ENCODE measurements at regions not wholly inside any gene's neighbourhood (a gene's known extent, or its start where the extent isn't known, plus 50 kb on each side); places are given as distances from the start of the nearest gene placed in this dataset.

DNA sequence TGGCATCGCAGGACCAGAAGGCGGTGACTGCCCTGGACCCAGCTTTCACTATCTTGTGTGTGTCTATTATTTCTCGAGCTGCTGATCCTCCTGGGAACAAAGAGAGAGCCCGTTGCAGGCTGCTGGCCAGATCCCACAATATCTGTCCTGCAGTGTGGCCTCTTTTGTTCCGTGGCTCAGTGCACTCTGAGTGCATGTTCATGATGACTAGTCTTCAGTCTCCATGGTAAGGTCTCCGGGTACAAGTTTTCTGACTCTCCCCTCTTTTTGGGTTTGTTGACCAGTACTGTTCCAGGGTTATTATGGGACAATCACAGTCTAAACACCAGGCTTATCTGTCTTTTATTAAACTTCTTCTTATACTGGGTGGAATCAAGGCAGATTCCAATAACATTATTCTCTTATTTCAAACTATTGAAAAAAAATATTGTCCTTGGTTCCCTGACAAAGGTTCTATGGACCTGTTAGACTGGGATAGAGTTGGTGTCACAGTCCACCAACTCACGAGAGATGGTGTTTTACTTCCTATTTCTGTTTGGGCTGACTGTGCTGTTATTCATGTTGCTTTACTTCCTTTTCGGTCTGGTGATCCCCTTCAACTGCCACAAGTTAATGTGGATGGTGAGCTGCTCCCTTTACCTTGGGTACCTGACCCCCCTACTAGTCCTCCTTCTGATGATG, 192.9 kb upstream of the ALG10B start:
- H3K27me3 ChIP-seq (ENCODE audit: control insufficient read depth, insufficient read depth, low read length) = no peaks in the 10 kb centered on the region
- peaks cover 6% of the 10 kb centered on the region; the same call in 1 of the 2 replicates for H3K9me3 ChIP-seq (ENCODE audit: control insufficient read depth, insufficient read depth, low read length)
- no peak for DNase-seq (ENCODE audit: low read depth, low spot score)
- H3K4me3 ChIP-seq (ENCODE audit: low read depth, low read length) = no peak overlapping the region
- ChIA-PET POLR2A (no interaction called here), CTCF (no interaction called here)
- H3K27ac ChIP-seq (ENCODE audit: low read depth, low read length) = no peak overlapping the region
- TF ChIP-seq, protein P1, sequence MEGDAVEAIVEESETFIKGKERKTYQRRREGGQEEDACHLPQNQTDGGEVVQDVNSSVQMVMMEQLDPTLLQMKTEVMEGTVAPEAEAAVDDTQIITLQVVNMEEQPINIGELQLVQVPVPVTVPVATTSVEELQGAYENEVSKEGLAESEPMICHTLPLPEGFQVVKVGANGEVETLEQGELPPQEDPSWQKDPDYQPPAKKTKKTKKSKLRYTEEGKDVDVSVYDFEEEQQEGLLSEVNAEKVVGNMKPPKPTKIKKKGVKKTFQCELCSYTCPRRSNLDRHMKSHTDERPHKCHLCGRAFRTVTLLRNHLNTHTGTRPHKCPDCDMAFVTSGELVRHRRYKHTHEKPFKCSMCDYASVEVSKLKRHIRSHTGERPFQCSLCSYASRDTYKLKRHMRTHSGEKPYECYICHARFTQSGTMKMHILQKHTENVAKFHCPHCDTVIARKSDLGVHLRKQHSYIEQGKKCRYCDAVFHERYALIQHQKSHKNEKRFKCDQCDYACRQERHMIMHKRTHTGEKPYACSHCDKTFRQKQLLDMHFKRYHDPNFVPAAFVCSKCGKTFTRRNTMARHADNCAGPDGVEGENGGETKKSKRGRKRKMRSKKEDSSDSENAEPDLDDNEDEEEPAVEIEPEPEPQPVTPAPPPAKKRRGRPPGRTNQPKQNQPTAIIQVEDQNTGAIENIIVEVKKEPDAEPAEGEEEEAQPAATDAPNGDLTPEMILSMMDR (IDR thresholded peaks at IDR 0.05; ENCODE audit: low read depth, low read length) = no peak

DNA sequence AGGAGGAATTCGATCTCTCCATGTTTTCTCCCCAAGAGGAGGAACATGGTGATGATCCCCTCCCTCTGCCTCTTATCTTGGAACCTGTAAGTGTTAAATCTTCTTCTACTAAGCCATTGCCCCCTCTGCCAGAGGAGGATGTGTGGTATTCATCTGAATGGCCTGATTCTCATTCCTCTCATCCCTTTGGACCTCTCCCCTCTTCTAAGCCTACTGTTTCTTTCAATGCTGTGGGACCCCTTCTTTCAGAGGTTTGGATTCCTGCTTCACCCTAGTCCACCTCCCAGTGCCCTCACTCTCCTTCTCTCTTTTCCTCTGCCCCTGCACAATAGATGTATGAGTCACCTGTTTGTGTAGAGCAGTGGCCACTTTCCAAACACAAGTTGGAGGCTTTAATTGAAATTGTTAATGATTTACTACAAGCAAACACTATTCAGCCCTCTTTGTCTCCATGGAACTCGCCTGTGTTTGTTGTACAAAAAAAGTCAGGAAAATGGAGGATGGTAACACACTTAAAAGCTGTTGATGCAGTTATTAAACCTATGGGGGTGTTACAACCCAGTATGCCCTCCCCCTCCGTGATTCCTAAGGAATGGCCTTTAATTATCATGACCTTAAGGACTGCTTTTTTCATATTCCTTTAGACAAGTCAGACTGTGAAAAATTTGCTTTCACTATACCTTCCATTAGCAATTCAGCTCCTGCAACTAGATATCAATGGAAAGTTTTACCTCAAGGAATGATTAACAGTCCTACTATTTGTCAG, 192.1 kb upstream of the ALG10B start:
- TF ChIP-seq, protein P1 (IDR thresholded peaks at IDR 0.05; ENCODE audit: low read depth, low read length) = no peak
- ChIA-PET POLR2A (no interaction called here), CTCF (no interaction called here)
- Histone ChIP-seq H3K9me3 (ENCODE audit: control insufficient read depth, insufficient read depth, low read length) (peaks cover 6% of the 10 kb centered on the region; the same call in 1 of the 2 replicates), H3K27me3 (ENCODE audit: control insufficient read depth, insufficient read depth, low read length) (no peaks in the 10 kb centered on the region), H3K4me3 (ENCODE audit: low read depth, low read length) (no peak overlapping the region), H3K27ac (ENCODE audit: low read depth, low read length) (no peak overlapping the region)
- no peak for DNase-seq (ENCODE audit: low read depth, low spot score)

DNA sequence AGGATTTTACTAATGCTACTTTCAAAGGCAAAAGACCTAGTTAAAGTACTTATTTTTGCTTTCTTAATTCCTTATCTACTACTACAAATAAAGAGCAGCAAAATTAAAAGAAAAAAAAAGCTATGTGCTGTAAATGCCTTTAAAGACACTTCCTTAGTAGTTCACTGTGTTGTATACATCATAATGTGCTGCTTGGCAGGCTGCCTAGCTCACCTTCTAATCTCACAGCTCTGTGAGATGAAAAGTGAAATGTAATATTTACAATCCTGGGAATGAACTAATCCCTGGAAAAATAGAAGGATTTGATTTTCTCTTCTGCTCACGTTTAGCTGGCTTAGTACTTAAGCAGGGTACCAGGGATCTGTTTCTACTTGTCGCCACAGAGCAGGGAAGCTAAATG, 184.4 kb upstream of the ALG10B start:
- POLR2A ChIA-PET = no interaction called here
- Histone ChIP-seq H3K9me3 (ENCODE audit: control insufficient read depth, insufficient read depth, low read length) (no peaks in the 10 kb centered on the region), H3K4me3 (ENCODE audit: low read depth, low read length) (no peak overlapping the region), H3K27ac (ENCODE audit: low read depth, low read length) (no peak overlapping the region), H3K27me3 (ENCODE audit: control insufficient read depth, insufficient read depth, low read length) (no peaks in the 10 kb centered on the region)
- TF ChIP-seq, protein P1 (IDR thresholded peaks at IDR 0.05; ENCODE audit: low read depth, low read length) = no peak
- CTCF ChIA-PET = no interaction called here
- DNase-seq (ENCODE audit: low read depth, low spot score) = no peak

DNA sequence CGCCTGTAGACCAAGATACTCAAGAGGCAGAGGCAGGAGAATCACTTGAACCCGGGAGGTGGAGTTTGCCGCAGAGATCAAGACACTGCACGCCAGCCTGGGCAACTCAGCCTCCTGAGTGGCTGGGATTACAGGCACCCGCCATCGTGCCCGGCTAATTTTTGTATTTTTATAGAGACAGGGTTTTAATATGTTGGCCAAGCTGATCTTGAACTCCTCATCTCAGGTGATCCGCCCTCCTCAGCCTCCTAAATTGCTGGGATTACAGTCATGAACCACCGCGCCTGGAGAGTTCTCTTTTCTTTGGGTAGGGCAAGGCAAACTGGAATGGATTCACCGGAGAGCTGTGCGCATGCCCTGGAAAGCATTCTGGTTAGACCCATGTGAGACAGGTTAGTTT, 179.3 kb upstream of the ALG10B start:
- Histone ChIP-seq H3K27ac (ENCODE audit: low read depth, low read length) (no peak overlapping the region), H3K27me3 (ENCODE audit: control insufficient read depth, insufficient read depth, low read length) (no peaks in the 10 kb centered on the region), H3K4me3 (ENCODE audit: low read depth, low read length) (no peak overlapping the region), H3K9me3 (ENCODE audit: control insufficient read depth, insufficient read depth, low read length) (peaks cover 6% of the 10 kb centered on the region; the same call in 1 of the 2 replicates)
- DNase-seq (ENCODE audit: low read depth, low spot score) = no peak
- POLR2A ChIA-PET = no interaction called here
- TF ChIP-seq, protein P1 (IDR thresholded peaks at IDR 0.05; ENCODE audit: low read depth, low read length) = no peak
- CTCF ChIA-PET = interaction anchor here (0.6 to 2.0 kb wide), 3 partner anchors 178 to 1303 kb away, joined by 3 to 11 read pairs (median 5); no protein-coding TSS in a partner anchor

DNA sequence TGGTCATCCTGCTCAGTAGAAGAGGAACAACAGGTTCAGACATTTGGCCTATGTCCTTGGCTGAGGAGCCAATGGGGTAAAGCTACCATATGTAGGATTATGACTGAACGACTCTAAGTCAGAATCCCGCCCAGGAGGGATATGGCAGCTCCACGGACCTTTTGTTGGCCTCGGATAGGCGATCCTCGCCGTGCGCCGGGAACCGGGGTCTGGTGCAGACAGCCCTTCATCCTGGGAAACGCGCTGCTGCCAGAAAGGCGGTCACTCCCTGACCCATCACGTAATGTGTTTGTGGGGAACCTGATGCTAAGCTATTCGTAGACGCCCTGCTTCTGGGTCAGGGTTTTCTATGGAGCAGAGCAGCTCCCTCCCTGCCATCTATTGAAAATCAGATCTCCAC, 178.9 kb upstream of the ALG10B start:
- Histone ChIP-seq H3K27ac (ENCODE audit: low read depth, low read length) (no peak overlapping the region), H3K4me3 (ENCODE audit: low read depth, low read length) (no peak overlapping the region), H3K27me3 (ENCODE audit: control insufficient read depth, insufficient read depth, low read length) (no peaks in the 10 kb centered on the region), H3K9me3 (ENCODE audit: control insufficient read depth, insufficient read depth, low read length) (peaks cover 6% of the 10 kb centered on the region; the same call in 1 of the 2 replicates)
- DNase-seq (ENCODE audit: low read depth, low spot score) = no peak
- POLR2A ChIA-PET = no interaction called here
- TF ChIP-seq, protein P1 (IDR thresholded peaks at IDR 0.05; ENCODE audit: low read depth, low read length) = no peak
- CTCF ChIA-PET = interaction anchor here (0.6 to 2.0 kb wide), 3 partner anchors 178 to 1303 kb away, joined by 3 to 11 read pairs (median 5); no protein-coding TSS in a partner anchor
